Sigmoid colon (tissue), 6 donors: ENCODE measurements at regions not wholly inside any gene's neighbourhood (a gene's known extent, or its start where the extent isn't known, plus 50 kb on each side); places are given as distances from the start of the nearest gene placed in this dataset.

Experiments
- DNase-seq: peaks from one replicate; pipeline ENCODE4 v3.0.0-alpha.2; 2019
- H3K27ac ChIP-seq, 4 donors: fragments of 200-600 bp; sonication (generic); one replicate each; pipeline ENCODE4 v1.5.1; 2016 to 2019; ENCODE audit warnings: mild to moderate bottlenecking in 1 of 4
- H3K27me3 ChIP-seq, 3 donors: fragments of 200-600 bp; sonication (generic); one replicate each; pipeline ENCODE4 v1.5.1; 2019; ENCODE audit warnings: mild to moderate bottlenecking in 1 of 3
- H3K36me3 ChIP-seq, 4 donors: fragments of 200-600 bp; sonication (generic); one replicate each; pipeline ENCODE4 v1.5.1; 2016 to 2019
- H3K4me1 ChIP-seq, 4 donors: fragments of 200-600 bp; sonication (generic); one replicate each; pipeline ENCODE4 v1.5.1; 2017 to 2019
- H3K4me3 ChIP-seq, 4 donors: fragments of 200-600 bp; sonication (generic); one replicate each; pipeline ENCODE4 v1.5.1; 2017 to 2019; ENCODE audit warnings: mild to moderate bottlenecking in 2 of 4, moderate library complexity in 1 of 4
- H3K9me3 ChIP-seq, 4 donors: fragments of 200-600 bp in 3 of 4; sonication (generic) in 3 of 4; one replicate each; pipeline versions ENCODE4 v1.5.1 to v1.6.1; 2013 to 2019
- EP300 ChIP-seq, 4 donors: sonication (generic); formaldehyde crosslinking; IDR thresholded peaks; one replicate each; pipeline ENCODE4 v1.6.1; 2017; ENCODE audit warnings: antibody characterized with exemption in 4 of 4
- POLR2A ChIP-seq, 2 donors: fragments of 450-650 bp; IDR thresholded peaks; one replicate each; pipeline ENCODE4 v1.6.1; 2016; ENCODE audit warnings: antibody characterized with exemption in 2 of 2, mild to moderate bottlenecking in 2 of 2, moderate library complexity in 2 of 2
- POLR2AphosphoS5 ChIP-seq, 4 donors: sonication (generic); formaldehyde crosslinking; IDR thresholded peaks; one replicate each; pipeline ENCODE4 v1.6.1; 2017; ENCODE audit warnings: antibody characterized with exemption in 4 of 4
- WGBS, 2 donors: extraction: QIAGEN DNeasy Blood & Tissue Kit; methylation state at CpG; one replicate each; pipeline ENCODE4 v1.1.7; 2013; 5-methylcytosine and 5-hydroxymethylcytosine counted together
- intact Hi-C: fragments of 100-400 bp; cut with DNase I; formaldehyde crosslinking; loops from one replicate; pipeline ENCODE4 v1.15.1; 2023
- TF ChIP-seq, protein P1 (sequence below), 4 experiments: fragments of 450-650 bp in 3 of 4; fragments of 200-600 bp in 1 of 4; IDR thresholded peaks; one replicate each; pipeline ENCODE4 v1.5.1; 2016 to 2019; ENCODE audit warnings: antibody characterized with exemption in 4 of 4, mild to moderate bottlenecking in 3 of 4, moderate library complexity in 2 of 4
- donor health status: healthy with polysubstance abuse.
- donor health status: healthy.

DNA sequence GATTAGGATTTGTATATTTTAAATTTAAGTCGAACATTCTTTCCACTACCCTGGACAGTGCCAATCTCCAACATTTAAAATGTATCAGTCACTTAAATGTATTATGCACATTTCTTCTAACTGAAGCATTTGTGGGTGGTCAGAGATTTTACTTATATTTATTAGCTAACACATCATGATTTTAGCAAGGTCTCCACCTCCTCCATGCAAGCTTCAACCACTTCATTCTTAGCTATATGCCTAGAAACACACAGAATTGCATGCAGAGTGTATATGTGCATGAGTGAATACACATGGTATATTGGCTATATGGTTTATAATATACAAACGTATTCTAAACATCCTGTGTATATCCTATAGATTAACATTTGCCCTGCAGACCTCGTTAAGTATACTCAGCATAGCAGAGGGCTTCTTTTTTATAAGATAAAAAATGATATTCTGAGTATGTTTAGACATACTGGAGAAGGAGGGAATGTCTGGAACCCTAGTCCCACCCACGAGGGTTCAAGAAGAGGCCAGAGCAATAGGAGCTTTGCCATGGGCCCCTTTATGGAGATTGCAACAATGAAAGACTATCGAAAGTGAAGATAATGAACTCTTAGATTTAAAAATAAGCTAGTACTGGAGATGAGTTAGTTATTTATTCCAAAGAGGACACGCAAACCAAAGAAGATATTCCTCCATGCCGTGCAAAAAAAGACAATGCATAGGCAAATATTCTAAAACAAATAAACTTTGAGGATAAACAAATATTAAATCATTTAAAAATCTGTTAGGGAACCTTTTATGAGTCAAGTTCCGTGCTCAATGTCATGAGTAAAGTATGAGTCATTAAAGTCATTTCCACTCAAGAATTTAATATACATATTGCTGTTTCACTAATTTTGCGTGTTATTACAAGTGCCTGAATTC is 480.4 kb downstream of the SIPA1L2 start:
- H3K4me3 ChIP-seq: no peak overlapping the region
- no peak overlapping the region for H3K27ac ChIP-seq
- H3K4me1 ChIP-seq: peaks cover 0 to 5% (median 0%) of the 10 kb centered on the region in 4 donors
- no peaks in the 10 kb centered on the region for H3K27me3 ChIP-seq
- 49 to 58% methylated on average over 9 of the region's 9 CpGs for WGBS, 2 donors
- TF ChIP-seq POLR2A (IDR thresholded peaks at IDR 0.05) (no peak), EP300 (IDR thresholded peaks at IDR 0.05) (no peak), POLR2AphosphoS5 (IDR thresholded peaks at IDR 0.05) (no peak)
- TF ChIP-seq, protein P1, sequence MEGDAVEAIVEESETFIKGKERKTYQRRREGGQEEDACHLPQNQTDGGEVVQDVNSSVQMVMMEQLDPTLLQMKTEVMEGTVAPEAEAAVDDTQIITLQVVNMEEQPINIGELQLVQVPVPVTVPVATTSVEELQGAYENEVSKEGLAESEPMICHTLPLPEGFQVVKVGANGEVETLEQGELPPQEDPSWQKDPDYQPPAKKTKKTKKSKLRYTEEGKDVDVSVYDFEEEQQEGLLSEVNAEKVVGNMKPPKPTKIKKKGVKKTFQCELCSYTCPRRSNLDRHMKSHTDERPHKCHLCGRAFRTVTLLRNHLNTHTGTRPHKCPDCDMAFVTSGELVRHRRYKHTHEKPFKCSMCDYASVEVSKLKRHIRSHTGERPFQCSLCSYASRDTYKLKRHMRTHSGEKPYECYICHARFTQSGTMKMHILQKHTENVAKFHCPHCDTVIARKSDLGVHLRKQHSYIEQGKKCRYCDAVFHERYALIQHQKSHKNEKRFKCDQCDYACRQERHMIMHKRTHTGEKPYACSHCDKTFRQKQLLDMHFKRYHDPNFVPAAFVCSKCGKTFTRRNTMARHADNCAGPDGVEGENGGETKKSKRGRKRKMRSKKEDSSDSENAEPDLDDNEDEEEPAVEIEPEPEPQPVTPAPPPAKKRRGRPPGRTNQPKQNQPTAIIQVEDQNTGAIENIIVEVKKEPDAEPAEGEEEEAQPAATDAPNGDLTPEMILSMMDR (IDR thresholded peaks at IDR 0.05): no peak
- H3K36me3 ChIP-seq: no peaks in the 10 kb centered on the region
- intact Hi-C loops: loop anchor here (10.0 kb wide), 1 partner anchor 135 kb away; no protein-coding TSS in a partner anchor
- H3K9me3 ChIP-seq: no peaks in the 10 kb centered on the region
- DNase-seq: no peak

- intact Hi-C loops: loop anchor here (10.0 kb wide), 1 partner anchor 132 kb away; no protein-coding TSS in a partner anchor
- Histone ChIP-seq H3K4me1 (peaks cover 0 to 21% (median 13%) of the 10 kb centered on the region in 4 donors), H3K27me3 (no peaks in the 10 kb centered on the region), H3K9me3 (no peaks in the 10 kb centered on the region), H3K36me3 (no peaks in the 10 kb centered on the region), H3K4me3 (no peak overlapping the region), H3K27ac (no peak overlapping the region)
- WGBS, 2 donors: 89% methylated on average over 2 of the region's 2 CpGs
- no peak for DNase-seq
- TF ChIP-seq EP300 (IDR thresholded peaks at IDR 0.05) (no peak), POLR2AphosphoS5 (IDR thresholded peaks at IDR 0.05) (no peak), POLR2A (IDR thresholded peaks at IDR 0.05) (no peak)
- TF ChIP-seq, protein P1 (IDR thresholded peaks at IDR 0.05): no peak
These were observed 482.7 kb downstream of the SIPA1L2 start for GRCh38 chr1:232147215-232147614.

- H3K27ac ChIP-seq: no peak overlapping the region
- H3K9me3 ChIP-seq: no peaks in the 10 kb centered on the region
- DNase-seq: no peak
- H3K36me3 ChIP-seq: no peaks in the 10 kb centered on the region
- intact Hi-C loops: loop anchor here (10.0 kb wide), 1 partner anchor 132 kb away; no protein-coding TSS in a partner anchor
- no peaks in the 10 kb centered on the region for H3K27me3 ChIP-seq
- WGBS, 2 donors: 81 to 90% methylated on average over 3 of the region's 3 CpGs
- no peak overlapping the region for H3K4me3 ChIP-seq
- TF ChIP-seq POLR2AphosphoS5 (IDR thresholded peaks at IDR 0.05): no peak
- TF ChIP-seq EP300 (IDR thresholded peaks at IDR 0.05): no peak
- TF ChIP-seq, protein P1 (IDR thresholded peaks at IDR 0.05): no peak
- TF ChIP-seq POLR2A (IDR thresholded peaks at IDR 0.05): no peak
- peaks cover 0 to 23% (median 13%) of the 10 kb centered on the region in 4 donors for H3K4me1 ChIP-seq
These were observed 483.4 kb downstream of the SIPA1L2 start for GRCh38 chr1:232146514-232146913.

DNA sequence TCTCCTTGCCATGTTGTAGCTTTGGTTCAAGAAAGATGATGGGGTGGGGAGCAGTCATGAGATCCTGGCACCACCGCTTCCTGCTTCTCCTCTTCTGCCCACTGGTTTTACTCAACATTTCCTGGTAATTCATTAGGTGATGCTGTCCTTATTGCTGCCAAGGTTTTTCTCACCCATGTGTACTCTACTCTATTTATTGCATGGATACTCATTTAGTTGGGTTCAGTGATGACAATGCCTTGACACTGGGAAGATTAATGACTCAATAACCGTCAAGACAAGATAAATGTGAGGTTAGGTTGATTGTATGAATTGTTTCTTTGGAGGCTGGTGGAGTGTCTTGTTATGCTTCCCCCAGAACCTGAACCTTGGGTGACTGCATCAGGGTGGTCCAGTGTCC is 484.2 kb downstream of the SIPA1L2 start:
- H3K4me1 ChIP-seq: peaks cover 0 to 23% (median 13%) of the 10 kb centered on the region in 4 donors
- H3K27me3 ChIP-seq: no peaks in the 10 kb centered on the region
- intact Hi-C loops: loop anchor here (10.0 kb wide), 1 partner anchor 131 kb away; no protein-coding TSS in a partner anchor
- H3K4me3 ChIP-seq: no peak overlapping the region
- TF ChIP-seq POLR2A (IDR thresholded peaks at IDR 0.05): no peak
- TF ChIP-seq EP300 (IDR thresholded peaks at IDR 0.05): no peak
- TF ChIP-seq, protein P1 (IDR thresholded peaks at IDR 0.05): no peak
- no peak for TF ChIP-seq POLR2AphosphoS5 (IDR thresholded peaks at IDR 0.05)
- no peaks in the 10 kb centered on the region for H3K9me3 ChIP-seq
- H3K27ac ChIP-seq: no peak overlapping the region
- WGBS, 2 donors: 88 to 93% methylated on average over 2 of the region's 2 CpGs
- no peak for DNase-seq
- H3K36me3 ChIP-seq: no peaks in the 10 kb centered on the region
